ENCODE measurements at regions not wholly inside any gene's neighbourhood (a gene's known extent, or its start where the extent isn't known, plus 50 kb on each side); places are given as distances from the start of the nearest gene placed in this dataset.

DNA sequence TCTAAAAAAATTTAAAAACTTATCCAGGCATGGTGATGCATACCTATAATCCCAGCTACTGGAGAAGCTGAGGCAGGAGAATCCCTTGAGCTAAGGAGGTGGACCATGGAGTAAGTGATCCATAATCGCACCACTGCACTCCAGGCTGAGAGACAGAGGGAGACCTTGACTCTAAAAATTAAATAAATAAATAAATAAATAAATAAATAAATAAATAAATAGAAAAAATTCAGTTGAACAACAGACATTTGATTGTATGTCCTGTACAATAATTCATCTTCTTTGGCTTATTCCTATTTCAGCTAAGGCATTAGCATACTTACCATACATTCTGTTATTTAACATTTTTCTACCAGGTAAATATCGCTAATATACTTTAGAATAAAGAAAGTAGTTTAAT, 726.1 kb upstream of the GALNTL6 start (continued):
- TF ChIP-seq, protein P1, sequence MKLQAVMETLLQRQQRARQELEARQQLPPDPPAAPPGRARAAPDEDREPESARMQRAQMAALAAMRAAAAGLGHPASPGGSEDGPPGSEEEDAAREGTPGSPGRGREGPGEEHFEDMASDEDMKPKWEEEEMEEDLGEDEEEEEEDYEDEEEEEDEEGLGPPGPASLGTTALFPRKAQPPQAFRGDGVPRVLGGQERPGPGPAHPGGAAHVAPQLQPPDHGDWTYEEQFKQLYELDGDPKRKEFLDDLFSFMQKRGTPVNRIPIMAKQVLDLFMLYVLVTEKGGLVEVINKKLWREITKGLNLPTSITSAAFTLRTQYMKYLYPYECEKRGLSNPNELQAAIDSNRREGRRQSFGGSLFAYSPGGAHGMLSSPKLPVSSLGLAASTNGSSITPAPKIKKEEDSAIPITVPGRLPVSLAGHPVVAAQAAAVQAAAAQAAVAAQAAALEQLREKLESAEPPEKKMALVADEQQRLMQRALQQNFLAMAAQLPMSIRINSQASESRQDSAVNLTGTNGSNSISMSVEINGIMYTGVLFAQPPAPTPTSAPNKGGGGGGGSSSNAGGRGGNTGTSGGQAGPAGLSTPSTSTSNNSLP (IDR thresholded peaks at IDR 0.05; ENCODE audit: borderline replicate concordance, low read depth, low read length), result no peak
- TF ChIP-seq ZZZ3 (IDR thresholded peaks at IDR 0.05), result no peak
- TF ChIP-seq SRSF3 (IDR thresholded peaks at IDR 0.05; ENCODE audit: insufficient read depth, low read length), result no peak
- TF ChIP-seq RHOXF2B (CRISPR knock-in tag; conservative IDR thresholded peaks at IDR 0.05), result no peak
- TF ChIP-seq, protein P2, sequence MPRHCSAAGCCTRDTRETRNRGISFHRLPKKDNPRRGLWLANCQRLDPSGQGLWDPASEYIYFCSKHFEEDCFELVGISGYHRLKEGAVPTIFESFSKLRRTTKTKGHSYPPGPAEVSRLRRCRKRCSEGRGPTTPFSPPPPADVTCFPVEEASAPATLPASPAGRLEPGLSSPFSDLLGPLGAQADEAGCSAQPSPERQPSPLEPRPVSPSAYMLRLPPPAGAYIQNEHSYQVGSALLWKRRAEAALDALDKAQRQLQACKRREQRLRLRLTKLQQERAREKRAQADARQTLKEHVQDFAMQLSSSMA (CRISPR knock-in tag; IDR thresholded peaks at IDR 0.05), result no peak
- TF ChIP-seq ZEB2 (IDR thresholded peaks at IDR 0.05), result no peak

DNA sequence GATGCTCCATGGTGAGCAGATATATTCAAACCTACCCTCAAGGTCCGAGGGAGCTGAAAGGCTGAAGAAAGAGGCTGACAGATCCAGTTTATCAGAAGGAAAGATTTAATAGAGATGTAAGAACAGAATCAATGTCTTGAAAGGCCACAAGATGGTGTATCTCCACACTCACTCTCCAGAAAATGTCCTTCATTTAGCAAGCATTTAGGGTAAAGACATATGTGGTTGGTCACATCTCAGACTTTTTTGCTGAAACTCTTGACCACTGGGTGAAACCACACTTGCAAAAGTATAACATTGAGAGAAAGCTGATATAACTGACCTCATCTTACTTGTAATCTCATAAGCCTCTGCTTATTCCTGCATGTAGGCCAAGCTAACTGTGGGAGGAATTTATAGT, 745.8 kb upstream of the GALNTL6 start:
- ATAC-seq (no peak), DNase-seq (ENCODE audit: extremely low read depth in 1 of 4, low spot score in 3 of 4) (no peak), FAIRE-seq (no peak)
- Histone ChIP-seq H3K27ac (ENCODE audit: extremely low read depth, low read depth, low read length) (no peak overlapping the region), H3K27me3 (ENCODE audit: control insufficient read depth in 2 of 2, insufficient read depth in 2 of 2, low read length in 2 of 2) (no peaks in the 10 kb centered on the region), H4K20me1 (replicated peaks; ENCODE audit: control insufficient read depth, insufficient read depth, low read length) (no peaks in the 10 kb centered on the region), H3K4me3 (no peak overlapping the region), H3K36me3 (ENCODE audit: control insufficient read depth, insufficient read depth, low read length) (no peaks in the 10 kb centered on the region), H3K9me1 (ENCODE audit: control insufficient read depth, insufficient read depth, low read length) (no peaks in the 10 kb centered on the region), H3K79me2 (ENCODE audit: control insufficient read depth, insufficient read depth, low read length) (no peaks in the 10 kb centered on the region), H3K4me1 (replicated peaks in 1 of 2; ENCODE audit: control insufficient read depth in 2 of 2, insufficient read depth in 2 of 2, low read length in 2 of 2) (no peaks in the 10 kb centered on the region), H3K9ac (ENCODE audit: insufficient read depth in 1 of 2, low read depth in 2 of 2, low read length in 2 of 2) (no peak overlapping the region), H3K9me3 (replicated peaks; ENCODE audit: control insufficient read depth, insufficient read depth, low read depth, low read length) (no peaks in the 10 kb centered on the region), H3K4me2 (ENCODE audit: insufficient read depth, low read length) (no peak overlapping the region), H2AFZ (ENCODE audit: low read depth, low read length) (no peak overlapping the region)
- 0% methylated on average over 1 of the region's 1 CpG for WGBS (ENCODE audit: insufficient coverage, low coverage, missing lambda C conversion rate)
- ChIA-PET CTCF (ENCODE audit: low intra/inter-chr PET ratio) (no interaction called here), POLR2A (no interaction called here)
- no TSS peak for BruUV-seq (replicated peaks)
- in situ Hi-C loops (cut with MboI), result no loop called here
- intact Hi-C loops (cut with micrococcal nuclease), result no loop called here
- TF ChIP-seq ZNF140 (CRISPR knock-in tag; IDR thresholded peaks at IDR 0.05) (no peak), ZNF232 (CRISPR knock-in tag; IDR thresholded peaks at IDR 0.05) (no peak), BRCA1 (IDR thresholded peaks at IDR 0.05) (no peak), BRCA1 (CRISPR knock-in tag; IDR thresholded peaks at IDR 0.05) (no peak), CCAR2 (IDR thresholded peaks at IDR 0.05; ENCODE audit: low read depth, low read length) (no peak), HDGF (IDR thresholded peaks at IDR 0.05) (no peak), PRPF4 (IDR thresholded peaks at IDR 0.05; ENCODE audit: insufficient read depth, low read depth, low read length, poor library complexity, severe bottlenecking) (no peak), ZNF79 (CRISPR knock-in tag; IDR thresholded peaks at IDR 0.05; ENCODE audit: low read depth) (no peak), RBM15 (IDR thresholded peaks at IDR 0.05; ENCODE audit: insufficient read depth, low read length) (no peak)
- TF ChIP-seq, protein P3, sequence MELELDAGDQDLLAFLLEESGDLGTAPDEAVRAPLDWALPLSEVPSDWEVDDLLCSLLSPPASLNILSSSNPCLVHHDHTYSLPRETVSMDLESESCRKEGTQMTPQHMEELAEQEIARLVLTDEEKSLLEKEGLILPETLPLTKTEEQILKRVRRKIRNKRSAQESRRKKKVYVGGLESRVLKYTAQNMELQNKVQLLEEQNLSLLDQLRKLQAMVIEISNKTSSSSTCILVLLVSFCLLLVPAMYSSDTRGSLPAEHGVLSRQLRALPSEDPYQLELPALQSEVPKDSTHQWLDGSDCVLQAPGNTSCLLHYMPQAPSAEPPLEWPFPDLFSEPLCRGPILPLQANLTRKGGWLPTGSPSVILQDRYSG (tag; conservative IDR thresholded peaks at IDR 0.05; ENCODE audit: low read depth), result no peak

Data from K562 (cell line).